HCT116 (cell line): ENCODE measurements at regions not wholly inside any gene's neighbourhood (a gene's known extent, or its start where the extent isn't known, plus 50 kb on each side); places are given as distances from the start of the nearest gene placed in this dataset.

ENCODE experiments used
- ATAC-seq: fragments of 200-7000 bp; cut with Tn5 transposase; 2 replicates; pipeline ENCODE4 v1.9.1; 2020; ENCODE audit warnings: mild to moderate bottlenecking, moderate library complexity
- BruUV-seq: library from RNA; stranded (reverse); fragments of 400-500 nt; replicated peaks from 2 replicates; lab custom pipeline; 2021; lab: Mats Ljungman, UMichigan
- CTCF ChIA-PET: fragments of 300-600 bp; sonication (Branson Sonifier 250); formaldehyde crosslinking; loops from one replicate; lab custom pipeline; 2021; ENCODE audit warnings: antibody characterized with exemption; lab: Charles Lee
- POLR2A ChIA-PET: fragments of 300-600, 350-600 bp; sonication (Branson Sonifier 250); formaldehyde crosslinking; loops from one replicate; lab custom pipeline; 2021; ENCODE audit warnings: antibody characterized with exemption; lab: Charles Lee
- RAD21 ChIA-PET, 2 experiments: fragments of 300-600 bp; sonication (Branson Sonifier 250); formaldehyde crosslinking; loops; one replicate each; lab custom pipeline; 2023; ENCODE audit warnings: low total read pairs in 2 of 2; ENCODE audit not compliant: uncharacterized antibody in 2 of 2, unreplicated experiment in 2 of 2, low non-redundant PET in 1 of 2; lab: Charles Lee
- DNase-seq: peaks from one replicate; pipeline ENCODE4 v3.0.0-alpha.2; 2010; ENCODE audit warnings: low read depth, low spot score
- H2AFZ ChIP-seq: fragments of 200-600 bp; shearing (Covaris generic), sonication (generic); 2 replicates; pipeline ENCODE4 v1.6.1; 2017; ENCODE audit warnings: low read depth, mixed run types, mixed read lengths, antibody characterized with exemption, low read length; ENCODE audit not compliant: poor library complexity, severe bottlenecking
- H3K27ac ChIP-seq: 2 replicates; pipeline ENCODE4 v1.5.1; 2012; ENCODE audit warnings: low read depth, low read length
- H3K27me3 ChIP-seq: fragments of 200-600 bp; sonication (generic); 2 replicates; pipeline ENCODE4 v1.6.1; 2016; ENCODE audit warnings: mixed run types, low read length, mixed read lengths; ENCODE audit not compliant: insufficient read depth
- H3K36me3 ChIP-seq, 2 experiments: fragments of 200-500 bp in 1 of 2; fragments of 200-600 bp in 1 of 2; sonication (Bioruptor generic) in 1 of 2; sonication (generic) in 1 of 2; 2 replicates each; pipeline versions ENCODE4 v1.5.1 to v1.6.1; 2014 to 2016; ENCODE audit warnings: low read length in 2 of 2, inconsistent platforms in 1 of 2, mixed read lengths in 1 of 2, mixed run types in 1 of 2; ENCODE audit not compliant: insufficient read depth in 2 of 2, control insufficient read depth in 1 of 2
- H3K4me1 ChIP-seq, 2 experiments: fragments of 200-600 bp in 1 of 2; sonication (generic) in 1 of 2; 2 replicates each; pipeline versions ENCODE4 v1.5.1 to v1.6.1; 2012 to 2017; ENCODE audit warnings: low read length in 2 of 2, inconsistent platforms in 1 of 2, mild to moderate bottlenecking in 1 of 2, mixed read lengths in 1 of 2, mixed run types in 1 of 2, moderate library complexity in 1 of 2; ENCODE audit not compliant: insufficient read depth in 2 of 2, control insufficient read depth in 1 of 2
- H3K4me2 ChIP-seq: fragments of 200-600 bp; sonication (generic); 2 replicates; pipeline ENCODE4 v1.6.1; 2017; ENCODE audit warnings: mixed run types, low read length, mixed read lengths
- H3K4me3 ChIP-seq, 2 experiments: fragments of 200-600 bp in 1 of 2; sonication (generic) in 1 of 2; replicated peaks in 1 of 2; 2 replicates each; pipeline ENCODE4 v1.5.1; 2011 to 2016; ENCODE audit warnings: low read length in 2 of 2, control low read depth in 1 of 2, low read depth in 1 of 2, mild to moderate bottlenecking in 1 of 2, mixed read lengths in 1 of 2, mixed run types in 1 of 2
- H3K79me2 ChIP-seq: fragments of 200-600 bp; sonication (generic); 2 replicates; pipeline ENCODE4 v1.6.1; 2017; ENCODE audit warnings: mild to moderate bottlenecking, mixed run types, low read length, moderate library complexity, mixed read lengths; ENCODE audit not compliant: insufficient read depth
- H3K9ac ChIP-seq: fragments of 200-600 bp; sonication (generic); 2 replicates; pipeline ENCODE4 v1.6.1; 2016; ENCODE audit warnings: low read length, mixed read lengths
- H3K9me2 ChIP-seq: fragments of 200-600 bp; sonication (generic), shearing (Covaris generic); 2 replicates; pipeline ENCODE4 v1.6.1; 2017; ENCODE audit warnings: mixed run types, mild to moderate bottlenecking, moderate library complexity; ENCODE audit not compliant: insufficient read depth
- H3K9me3 ChIP-seq, 2 experiments: fragments of 200-500 bp in 1 of 2; fragments of 200-600 bp in 1 of 2; sonication (Bioruptor generic) in 1 of 2; sonication (generic) in 1 of 2; 2 replicates each; pipeline ENCODE4 v1.6.1; 2014 to 2017; ENCODE audit warnings: low read length in 2 of 2, mixed read lengths in 2 of 2, inconsistent platforms in 1 of 2, low read depth in 1 of 2, mild to moderate bottlenecking in 1 of 2, mixed run types in 1 of 2, moderate library complexity in 1 of 2; ENCODE audit not compliant: control insufficient read depth in 1 of 2, insufficient read depth in 1 of 2
- H4K20me1 ChIP-seq: fragments of 200-600 bp; sonication (generic), shearing (Covaris generic); 2 replicates; pipeline ENCODE4 v1.6.1; 2017; ENCODE audit warnings: mixed run types, mild to moderate bottlenecking, moderate library complexity; ENCODE audit not compliant: insufficient read depth
- EGR1 ChIP-seq: IDR thresholded peaks from 2 replicates; pipeline ENCODE4 v1.6.1; 2012; ENCODE audit warnings: low read depth
- POLR2A ChIP-seq: IDR thresholded peaks from 2 replicates; pipeline ENCODE4 v1.7.0; 2011; ENCODE audit warnings: borderline replicate concordance; ENCODE audit not compliant: insufficient read depth, insufficient read length; ENCODE audit errors: extremely low read depth
- POLR2AphosphoS5 ChIP-seq: IDR thresholded peaks from 2 replicates; pipeline ENCODE4 v1.6.1; 2011; ENCODE audit warnings: mild to moderate bottlenecking, low read depth, low read length, moderate library complexity
- SP1 ChIP-seq: IDR thresholded peaks from 2 replicates; pipeline ENCODE4 v1.6.1; 2012; ENCODE audit warnings: low read depth
- TCF7L2 ChIP-seq: IDR thresholded peaks from 2 replicates; pipeline ENCODE4 v1.7.0; 2011; ENCODE audit warnings: borderline replicate concordance, inconsistent platforms; ENCODE audit not compliant: insufficient read depth, insufficient read length; ENCODE audit errors: extremely low read depth
- YY1 ChIP-seq: IDR thresholded peaks from 2 replicates; pipeline ENCODE4 v1.6.1; 2011; ENCODE audit warnings: low read length, low read depth, moderate library complexity, mild to moderate bottlenecking; ENCODE audit not compliant: insufficient replicate concordance; ENCODE audit errors: extremely low read depth
- ZFX ChIP-seq: fragments of 450-650 bp; IDR thresholded peaks from 2 replicates; pipeline ENCODE4 v1.6.1; 2017
- intact Hi-C: fragments of 100-400 bp; cut with micrococcal nuclease; formaldehyde crosslinking; loops from 2 replicates; pipeline ENCODE4 v1.10.0; 2022
- TF ChIP-seq, protein P1 (sequence below): IDR thresholded peaks from 2 replicates; pipeline ENCODE4 v1.6.1; 2011; ENCODE audit warnings: mild to moderate bottlenecking, low read length, moderate library complexity; ENCODE audit not compliant: insufficient replicate concordance; ENCODE audit errors: extremely low read depth
- TF ChIP-seq, protein P2 (sequence below): IDR thresholded peaks from 2 replicates; pipeline ENCODE4 v1.6.1; 2012; ENCODE audit warnings: low read depth
- TF ChIP-seq, protein P3 (sequence below): IDR thresholded peaks from 2 replicates; pipeline ENCODE4 v1.6.1; 2012

DNA sequence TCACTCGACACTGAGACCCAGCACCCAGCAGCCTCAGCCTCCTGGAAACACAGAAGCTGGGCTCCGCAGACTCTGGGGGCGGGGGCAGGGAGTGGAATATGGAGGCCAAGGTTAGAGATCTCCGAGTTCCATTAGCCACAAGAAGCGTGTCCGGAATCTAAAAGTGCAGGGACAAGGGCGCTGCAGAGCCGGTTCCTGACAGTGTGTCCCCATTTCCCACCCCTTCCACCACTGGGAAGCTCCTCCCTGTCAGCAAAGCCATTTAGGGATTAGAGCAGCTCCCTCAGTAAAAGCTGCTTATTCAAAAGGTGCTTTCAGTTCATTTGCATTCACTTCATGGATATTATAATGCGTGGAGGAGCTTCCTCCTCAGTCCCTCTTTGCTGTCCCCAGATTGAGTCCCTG, 74.1 kb upstream of the HSPA9 start:
- RAD21 ChIA-PET, result interaction anchor here in 1 of 2 experiments (0.7 kb wide), 1 partner anchor 10 kb away, joined by 3 read pairs; no protein-coding TSS in a partner anchor
- no peak overlapping the region for H3K27ac ChIP-seq
- H4K20me1 ChIP-seq, result no peaks in the 10 kb centered on the region
- CTCF ChIA-PET, result no interaction called here
- H3K9me3 ChIP-seq, result no peaks in the 10 kb centered on the region
- ATAC-seq (no peak), DNase-seq (no peak)
- no TSS peak for BruUV-seq
- H3K27me3 ChIP-seq, result no peaks in the 10 kb centered on the region
- no peaks in the 10 kb centered on the region for H3K9me2 ChIP-seq
- TF ChIP-seq ZFX (no peak), YY1 (no peak), EGR1 (no peak), POLR2AphosphoS5 (no peak), TCF7L2 (no peak), POLR2A (no peak), SP1 (no peak)
- TF ChIP-seq, protein P1, sequence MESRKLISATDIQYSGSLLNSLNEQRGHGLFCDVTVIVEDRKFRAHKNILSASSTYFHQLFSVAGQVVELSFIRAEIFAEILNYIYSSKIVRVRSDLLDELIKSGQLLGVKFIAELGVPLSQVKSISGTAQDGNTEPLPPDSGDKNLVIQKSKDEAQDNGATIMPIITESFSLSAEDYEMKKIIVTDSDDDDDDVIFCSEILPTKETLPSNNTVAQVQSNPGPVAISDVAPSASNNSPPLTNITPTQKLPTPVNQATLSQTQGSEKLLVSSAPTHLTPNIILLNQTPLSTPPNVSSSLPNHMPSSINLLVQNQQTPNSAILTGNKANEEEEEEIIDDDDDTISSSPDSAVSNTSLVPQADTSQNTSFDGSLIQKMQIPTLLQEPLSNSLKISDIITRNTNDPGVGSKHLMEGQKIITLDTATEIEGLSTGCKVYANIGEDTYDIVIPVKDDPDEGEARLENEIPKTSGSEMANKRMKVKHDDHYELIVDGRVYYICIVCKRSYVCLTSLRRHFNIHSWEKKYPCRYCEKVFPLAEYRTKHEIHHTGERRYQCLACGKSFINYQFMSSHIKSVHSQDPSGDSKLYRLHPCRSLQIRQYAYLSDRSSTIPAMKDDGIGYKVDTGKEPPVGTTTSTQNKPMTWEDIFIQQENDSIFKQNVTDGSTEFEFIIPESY, result no peak
- TF ChIP-seq, protein P2, sequence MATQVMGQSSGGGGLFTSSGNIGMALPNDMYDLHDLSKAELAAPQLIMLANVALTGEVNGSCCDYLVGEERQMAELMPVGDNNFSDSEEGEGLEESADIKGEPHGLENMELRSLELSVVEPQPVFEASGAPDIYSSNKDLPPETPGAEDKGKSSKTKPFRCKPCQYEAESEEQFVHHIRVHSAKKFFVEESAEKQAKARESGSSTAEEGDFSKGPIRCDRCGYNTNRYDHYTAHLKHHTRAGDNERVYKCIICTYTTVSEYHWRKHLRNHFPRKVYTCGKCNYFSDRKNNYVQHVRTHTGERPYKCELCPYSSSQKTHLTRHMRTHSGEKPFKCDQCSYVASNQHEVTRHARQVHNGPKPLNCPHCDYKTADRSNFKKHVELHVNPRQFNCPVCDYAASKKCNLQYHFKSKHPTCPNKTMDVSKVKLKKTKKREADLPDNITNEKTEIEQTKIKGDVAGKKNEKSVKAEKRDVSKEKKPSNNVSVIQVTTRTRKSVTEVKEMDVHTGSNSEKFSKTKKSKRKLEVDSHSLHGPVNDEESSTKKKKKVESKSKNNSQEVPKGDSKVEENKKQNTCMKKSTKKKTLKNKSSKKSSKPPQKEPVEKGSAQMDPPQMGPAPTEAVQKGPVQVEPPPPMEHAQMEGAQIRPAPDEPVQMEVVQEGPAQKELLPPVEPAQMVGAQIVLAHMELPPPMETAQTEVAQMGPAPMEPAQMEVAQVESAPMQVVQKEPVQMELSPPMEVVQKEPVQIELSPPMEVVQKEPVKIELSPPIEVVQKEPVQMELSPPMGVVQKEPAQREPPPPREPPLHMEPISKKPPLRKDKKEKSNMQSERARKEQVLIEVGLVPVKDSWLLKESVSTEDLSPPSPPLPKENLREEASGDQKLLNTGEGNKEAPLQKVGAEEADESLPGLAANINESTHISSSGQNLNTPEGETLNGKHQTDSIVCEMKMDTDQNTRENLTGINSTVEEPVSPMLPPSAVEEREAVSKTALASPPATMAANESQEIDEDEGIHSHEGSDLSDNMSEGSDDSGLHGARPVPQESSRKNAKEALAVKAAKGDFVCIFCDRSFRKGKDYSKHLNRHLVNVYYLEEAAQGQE, result no peak
- TF ChIP-seq, protein P3, sequence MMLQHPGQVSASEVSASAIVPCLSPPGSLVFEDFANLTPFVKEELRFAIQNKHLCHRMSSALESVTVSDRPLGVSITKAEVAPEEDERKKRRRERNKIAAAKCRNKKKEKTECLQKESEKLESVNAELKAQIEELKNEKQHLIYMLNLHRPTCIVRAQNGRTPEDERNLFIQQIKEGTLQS, result no peak
- intact Hi-C loops, result no loop called here
- H3K4me1 ChIP-seq, result peaks cover 3 to 11% of the 10 kb centered on the region in 2 experiments; a peak in 3 of 4 replicates
- H3K36me3 ChIP-seq, result no peaks in the 10 kb centered on the region
- H3K4me2 ChIP-seq, result no peak overlapping the region
- POLR2A ChIA-PET, result no interaction called here
- no peaks in the 10 kb centered on the region for H3K79me2 ChIP-seq
- H3K9ac ChIP-seq, result no peak overlapping the region
- H3K4me3 ChIP-seq, result no peak overlapping the region
- H2AFZ ChIP-seq, result no peak overlapping the region
